SH-SY5Y (cell line): ENCODE measurements at regions not wholly inside any gene's neighbourhood (a gene's known extent, or its start where the extent isn't known, plus 50 kb on each side); places are given as distances from the start of the nearest gene placed in this dataset.

ENCODE experiments used
- GATA2 ChIP-seq: IDR thresholded peaks from 2 replicates; pipeline ENCODE4 v1.6.1; 2011; ENCODE audit warnings: mild to moderate bottlenecking, low read depth, low read length
- GATA3 ChIP-seq: IDR thresholded peaks from 2 replicates; pipeline ENCODE4 v1.6.1; 2011; ENCODE audit warnings: low read depth, mild to moderate bottlenecking, low read length, moderate library complexity

- TF ChIP-seq GATA2, result no peak
- TF ChIP-seq GATA3, result no peak
These were observed 324.7 kb upstream of the SLCO3A1 start for GRCh38 chr15:91528801-91529200.
